ENCODE measurements at regions not wholly inside any gene's neighbourhood (a gene's known extent, or its start where the extent isn't known, plus 50 kb on each side); places are given as distances from the start of the nearest gene placed in this dataset.

- TF ChIP-seq CTCF (conservative IDR thresholded peaks at IDR 0.05 in 1 of 2, IDR thresholded peaks at IDR 0.05 in 1 of 2; ENCODE audit: low read depth in 1 of 2, low read length in 2 of 2) (no peak), EZH2 (IDR thresholded peaks at IDR 0.05; ENCODE audit: low read length, missing control alignments) (no peak)
These were observed 206.5 kb upstream of the AGAP1 start for GRCh38 chr2:235287375-235287733.

All from fibroblast of lung (primary cell).